ENCODE measurements at regions not wholly inside any gene's neighbourhood (a gene's known extent, or its start where the extent isn't known, plus 50 kb on each side); places are given as distances from the start of the nearest gene placed in this dataset.
A peak's percentile ranks its signal among the peaks of the same experiment; 100 is the strongest.

GRCh38 chr1:234975941-234976860 is 152.4 kb downstream of the TOMM20 start:
- DNase-seq (ENCODE audit: low spot score): no peak

GRCh38 chr1:234975122-234975940 is 153.3 kb downstream of the TOMM20 start:
- DNase-seq (ENCODE audit: low spot score): no peak

GRCh38 chr1:234973426-234974250 is 155.0 kb downstream of the TOMM20 start:
- DNase-seq (ENCODE audit: low spot score): no peak

GRCh38 chr1:234972411-234973191 is 156.0 kb downstream of the TOMM20 start:
- no peak for DNase-seq (ENCODE audit: low spot score)

GRCh38 chr1:234971586-234972297 is 156.9 kb downstream of the TOMM20 start:
- DNase-seq (ENCODE audit: low spot score): no peak

GRCh38 chr1:234970731-234971476 is 157.7 kb downstream of the TOMM20 start:
- DNase-seq (ENCODE audit: low spot score): no peak

GRCh38 chr1:234970401-234970730 is 158.3 kb downstream of the TOMM20 start:
- DNase-seq (ENCODE audit: low spot score): no peak

GRCh38 chr1:234969581-234970400 is 158.8 kb downstream of the TOMM20 start:
- peak; percentile 52 for DNase-seq (ENCODE audit: low spot score)

GRCh38 chr1:234969011-234969441 is 159.6 kb downstream of the TOMM20 start:
- DNase-seq (ENCODE audit: low spot score): no peak

GRCh38 chr1:234968451-234968850 is 160.2 kb downstream of the TOMM20 start:
- DNase-seq (ENCODE audit: low spot score): no peak

- no peak for DNase-seq (ENCODE audit: low spot score)
Observed at GRCh38 chr1:234967121-234967520, 161.5 kb downstream of the TOMM20 start.

- no peak for DNase-seq (ENCODE audit: low spot score)
Observed at GRCh38 chr1:234965111-234965510, 163.5 kb downstream of the TOMM20 start.

- no peak for DNase-seq (ENCODE audit: low spot score)
Observed at GRCh38 chr1:234963904-234964702, 164.5 kb downstream of the TOMM20 start.

GRCh38 chr1:234963180-234963903 is 165.3 kb downstream of the TOMM20 start:
- DNase-seq (ENCODE audit: low spot score): peak; percentile 75

GRCh38 chr1:234962340-234962989 is 166.2 kb downstream of the TOMM20 start:
- DNase-seq (ENCODE audit: low spot score): peak; percentile 42

GRCh38 chr1:234961456-234962339 is 166.9 kb downstream of the TOMM20 start:
- DNase-seq (ENCODE audit: low spot score): no peak

All from pons (tissue), 1 donor.